Left colon (tissue), 2 donors: ENCODE measurements at regions not wholly inside any gene's neighbourhood (a gene's known extent, or its start where the extent isn't known, plus 50 kb on each side); places are given as distances from the start of the nearest gene placed in this dataset.
"Not testable (repeated sequence)": the region's sequence is repeated elsewhere in the genome, so short reads cannot be mapped to it uniquely, and the experiment has no call there.

Experiments
- ATAC-seq: fragments of 200-7000 bp; cut with Tn5 transposase; one replicate; pipeline ENCODE4 v1.9.1; 2020; ENCODE audit warnings: mild to moderate bottlenecking, moderate library complexity
- DNase-seq, 2 donors: peaks; one replicate each; pipeline ENCODE4 v3.0.0-alpha.2; 2020
- intact Hi-C, 2 donors: fragments of 100-400 bp; cut with DNase I in 1 of 2; cut with micrococcal nuclease in 1 of 2; formaldehyde crosslinking; loops; one replicate each; pipeline versions ENCODE4 v1.11.2 to v1.14.0; 2022; cut with DNase I, micrococcal nuclease
- donor health status: DM: no; HTN: no; CAD: no.
- donor health status: DM: yes; HTN: yes; CAD: no.

DNA sequence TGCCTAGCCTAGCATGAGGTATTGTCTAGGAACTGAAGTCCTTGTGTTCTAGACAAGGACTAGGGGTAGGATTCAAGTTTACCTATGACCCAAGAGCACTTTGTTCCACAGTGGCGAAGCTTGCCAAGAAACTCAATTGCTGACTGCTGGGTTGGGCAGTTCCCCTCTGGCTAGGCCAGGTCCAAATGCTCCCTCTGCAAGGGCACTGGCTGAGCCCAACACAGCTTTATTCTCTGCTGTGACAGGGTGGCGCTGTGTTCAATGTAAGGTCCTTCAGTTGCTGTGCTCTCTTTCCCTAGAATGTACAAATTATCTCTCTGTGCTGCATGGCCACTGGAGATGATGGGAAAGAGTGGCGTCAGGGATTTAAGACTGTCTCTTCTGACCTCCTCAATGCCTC, 950.8 kb downstream of the HACE1 start:
- intact Hi-C loops: no loop called here
- no peak for ATAC-seq
- DNase-seq: no peak

GRCh38 chr6:103895136-103895535, 964.6 kb downstream of the HACE1 start:
- no peak for ATAC-seq
- intact Hi-C loops: no loop called here
- no peak for DNase-seq

GRCh38 chr6:103893141-103893581, 966.6 kb downstream of the HACE1 start:
- intact Hi-C loops: no loop called here
- ATAC-seq: no peak
- no peak for DNase-seq

DNA sequence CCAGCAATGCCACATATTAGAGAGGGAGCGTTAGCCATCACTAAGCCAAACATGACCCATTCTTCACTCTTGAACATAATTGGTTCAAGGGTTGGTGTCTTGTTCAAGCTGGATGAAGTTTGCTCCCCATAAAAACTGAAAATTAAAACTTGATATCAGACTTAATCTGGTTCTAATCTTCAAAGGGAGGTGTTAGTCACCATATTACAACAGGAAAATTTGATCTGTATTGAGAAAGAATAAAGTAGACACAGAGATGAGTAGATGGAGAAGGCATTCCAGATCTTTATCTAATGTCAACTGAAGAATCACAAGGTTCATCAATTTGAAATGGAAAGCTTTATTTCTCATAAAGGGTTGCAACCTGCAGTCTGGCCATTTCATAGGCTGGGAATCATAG, 972.8 kb downstream of the HACE1 start:
- ATAC-seq (no peak), DNase-seq (no peak)
- intact Hi-C loops: no loop called here

GRCh38 chr6:103885446-103885845, 974.3 kb downstream of the HACE1 start:
- no peak for ATAC-seq
- intact Hi-C loops: no loop called here
- DNase-seq: no peak

- DNase-seq (no peak), ATAC-seq (no peak)
- intact Hi-C loops: no loop called here
These were observed 979.9 kb downstream of the HACE1 start for GRCh38 chr6:103879800-103880199.

- DNase-seq: no peak
- intact Hi-C loops: no loop called here
- no peak for ATAC-seq
These were observed 984.5 kb downstream of the HACE1 start for GRCh38 chr6:103875221-103875620.

DNA sequence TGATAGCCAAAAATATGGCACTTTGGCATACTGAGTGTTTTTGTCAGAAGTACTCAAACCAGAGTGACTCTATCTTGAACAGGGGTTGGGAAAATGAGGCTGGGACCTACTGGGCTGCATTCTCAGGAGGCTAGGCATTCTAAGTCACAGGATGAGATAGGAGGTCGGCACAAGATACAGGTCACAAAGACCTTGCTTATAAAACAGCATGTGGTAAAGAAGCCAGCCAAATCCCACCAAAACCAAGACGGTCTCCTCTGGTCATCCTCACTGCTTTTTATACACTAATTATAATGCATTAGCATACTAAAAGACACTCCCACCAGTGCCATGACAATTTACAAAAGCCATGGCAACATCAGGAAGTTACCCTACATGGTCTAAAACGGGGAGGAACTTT, 985.1 kb downstream of the HACE1 start:
- no peak for ATAC-seq

GRCh38 chr6:103872678-103873077, 987.0 kb downstream of the HACE1 start:
- intact Hi-C loops: no loop called here
- no peak for DNase-seq
- no peak for ATAC-seq

More for the DNA sequence above, 985.1 kb downstream of the HACE1 start:
- intact Hi-C loops: no loop called here
- no peak for DNase-seq

DNA sequence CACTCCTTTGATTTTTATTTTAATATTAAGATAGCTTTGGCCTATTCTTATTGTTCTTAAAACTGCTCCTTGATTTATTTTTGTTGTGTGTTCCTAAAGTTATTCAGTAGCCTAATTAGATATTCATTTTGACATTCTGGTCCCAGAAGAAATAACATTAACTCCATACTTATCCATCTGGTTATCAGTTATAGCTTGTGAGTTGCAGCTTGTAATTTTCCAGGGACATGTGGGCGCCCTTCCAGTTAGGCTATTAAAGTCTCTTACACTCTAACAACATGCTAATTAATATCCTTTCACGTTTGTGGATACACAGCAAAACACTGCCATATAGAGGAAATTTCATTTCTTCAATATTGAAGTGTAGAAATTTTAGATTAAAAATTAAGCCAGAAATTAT, 987.5 kb downstream of the HACE1 start:
- intact Hi-C loops: no loop called here
- ATAC-seq (no peak), DNase-seq (no peak)

DNA sequence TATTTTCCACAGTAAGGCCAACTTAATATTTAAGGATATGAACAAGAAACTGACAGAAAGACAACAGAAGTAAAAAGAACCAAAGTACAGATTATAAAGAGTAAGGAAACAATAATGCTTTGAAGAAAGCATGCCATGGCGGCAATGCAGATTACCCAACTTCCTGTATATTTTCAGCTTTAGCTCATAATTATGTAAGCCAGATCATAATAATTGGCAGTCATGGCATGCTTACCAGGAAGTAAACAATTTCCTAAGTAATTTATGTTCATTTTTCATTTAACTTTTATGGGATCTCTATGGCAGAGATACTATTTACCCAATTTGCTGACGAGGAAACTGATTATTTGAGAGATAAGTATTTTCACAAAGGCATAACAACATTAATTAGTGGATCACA, 988.7 kb downstream of the HACE1 start:
- intact Hi-C loops: no loop called here
- no peak for ATAC-seq
- DNase-seq: no peak

- intact Hi-C loops: no loop called here
- ATAC-seq (no peak), DNase-seq (no peak)
These were observed 997.4 kb downstream of the HACE1 start for GRCh38 chr6:103862297-103862696.

DNA sequence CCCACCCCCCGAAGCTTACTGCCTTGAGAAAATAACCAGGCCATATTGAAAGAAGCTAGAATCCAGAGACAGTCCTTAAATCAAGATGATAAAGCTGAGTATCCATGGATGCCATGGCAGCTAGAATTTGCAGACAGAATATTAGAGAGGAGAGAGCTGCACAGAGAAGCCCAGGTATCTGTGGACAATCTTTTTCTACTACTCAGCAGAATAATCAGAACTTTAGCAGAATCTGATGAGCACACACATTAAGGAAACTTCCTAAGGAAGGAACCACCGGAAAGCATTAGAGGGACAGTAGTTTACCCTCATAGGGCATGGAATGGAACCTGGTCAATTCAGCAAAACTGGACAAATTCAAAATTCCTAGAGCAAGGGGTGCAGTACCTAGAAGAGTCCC, 1001.7 kb downstream of the HACE1 start:
- DNase-seq (no peak), ATAC-seq (no peak)
- intact Hi-C loops: no loop called here

GRCh38 chr6:103855750-103856149, 1004.0 kb downstream of the HACE1 start:
- DNase-seq: no peak
- intact Hi-C loops: no loop called here
- ATAC-seq: no peak

GRCh38 chr6:103854059-103854458, 1005.7 kb downstream of the HACE1 start:
- DNase-seq: no peak
- intact Hi-C loops: no loop called here

DNA sequence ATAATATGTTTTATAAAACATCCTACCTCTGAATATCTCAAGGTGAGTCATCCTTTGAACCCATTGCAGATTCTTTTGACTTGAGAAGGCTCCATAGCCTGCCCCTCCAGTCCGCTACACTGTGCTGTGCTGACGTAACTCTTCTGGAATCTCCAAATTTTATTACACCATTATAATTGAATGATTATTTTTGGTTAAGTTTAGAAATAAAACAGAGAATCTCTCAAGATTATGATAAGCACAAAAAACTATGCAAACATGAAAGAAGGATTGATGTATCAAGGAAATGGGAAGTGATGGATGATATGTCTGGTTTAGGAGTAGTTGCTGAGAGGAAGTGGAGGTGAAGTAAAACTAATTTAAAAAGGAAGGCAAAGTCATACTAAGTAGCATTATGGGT, 1021.3 kb downstream of the HACE1 start:
- DNase-seq: no peak
- ATAC-seq: no peak
- intact Hi-C loops: no loop called here

More at GRCh38 chr6:103854059-103854458, 1005.7 kb downstream of the HACE1 start:
- ATAC-seq: no peak

DNA sequence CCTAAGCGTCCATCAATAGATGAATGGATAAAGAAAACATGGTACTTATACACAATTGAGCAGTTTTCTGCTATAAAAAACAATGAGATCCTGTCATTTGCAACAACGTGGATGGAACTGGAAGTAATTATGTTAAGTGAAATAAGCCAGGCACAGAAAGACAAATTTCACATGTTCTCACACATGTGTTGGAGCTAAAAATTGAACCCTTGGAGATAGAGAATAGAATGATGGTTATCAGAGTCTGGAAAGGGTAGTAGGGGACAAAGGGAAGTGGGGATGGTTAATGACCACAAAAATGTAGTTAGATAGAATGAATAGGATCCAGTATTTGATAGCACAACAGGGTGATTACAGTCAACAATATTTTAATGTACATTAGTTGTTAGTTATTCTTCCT, 1033.5 kb downstream of the HACE1 start:
- DNase-seq: no peak
- ATAC-seq: no peak
- intact Hi-C loops: no loop called here

GRCh38 chr6:103820148-103820547, 1039.6 kb downstream of the HACE1 start:
- intact Hi-C loops: no loop called here
- ATAC-seq: no peak
- no peak for DNase-seq

DNA sequence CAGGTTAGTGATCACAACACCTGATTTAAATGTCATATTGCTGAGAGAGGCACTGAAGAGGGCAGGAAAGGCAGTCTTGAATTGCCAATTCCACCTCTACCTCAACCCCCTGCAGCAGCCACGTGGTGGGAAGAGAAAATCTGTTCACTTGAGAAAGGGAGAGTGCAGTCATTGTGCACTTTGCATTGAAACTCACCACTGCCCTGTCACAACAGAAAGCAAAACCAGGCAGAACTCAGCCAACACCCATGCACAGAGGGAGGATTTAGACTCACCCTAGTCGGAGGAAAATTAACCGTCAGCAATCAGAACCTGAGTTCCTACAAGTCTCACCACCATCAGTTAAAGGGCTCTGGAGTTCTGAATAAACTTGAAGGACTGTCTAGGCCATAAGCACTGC, 1040.2 kb downstream of the HACE1 start:
- ATAC-seq: no peak
- intact Hi-C loops: no loop called here
- no peak for DNase-seq

DNA sequence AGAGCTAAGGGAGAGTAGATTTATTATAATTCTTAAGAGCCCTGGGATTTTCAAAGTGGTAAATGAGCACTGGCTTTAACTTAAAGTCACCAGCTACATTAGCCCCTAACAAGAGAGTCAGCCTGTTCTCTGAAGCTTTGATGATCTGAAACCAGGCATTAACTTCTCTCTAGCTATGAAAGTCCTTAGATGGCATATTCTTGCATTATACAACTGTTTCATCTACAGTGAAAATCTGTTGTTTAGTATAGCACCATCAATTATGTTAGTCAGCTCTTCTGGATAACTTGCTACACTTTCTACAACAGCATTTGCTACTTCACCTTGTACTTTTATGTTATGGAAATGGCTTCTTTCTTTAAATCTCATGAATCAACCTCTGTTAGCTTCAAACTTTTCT, 1046.7 kb downstream of the HACE1 start:
- ATAC-seq: no peak
- DNase-seq: no peak
- intact Hi-C loops: no loop called here

DNA sequence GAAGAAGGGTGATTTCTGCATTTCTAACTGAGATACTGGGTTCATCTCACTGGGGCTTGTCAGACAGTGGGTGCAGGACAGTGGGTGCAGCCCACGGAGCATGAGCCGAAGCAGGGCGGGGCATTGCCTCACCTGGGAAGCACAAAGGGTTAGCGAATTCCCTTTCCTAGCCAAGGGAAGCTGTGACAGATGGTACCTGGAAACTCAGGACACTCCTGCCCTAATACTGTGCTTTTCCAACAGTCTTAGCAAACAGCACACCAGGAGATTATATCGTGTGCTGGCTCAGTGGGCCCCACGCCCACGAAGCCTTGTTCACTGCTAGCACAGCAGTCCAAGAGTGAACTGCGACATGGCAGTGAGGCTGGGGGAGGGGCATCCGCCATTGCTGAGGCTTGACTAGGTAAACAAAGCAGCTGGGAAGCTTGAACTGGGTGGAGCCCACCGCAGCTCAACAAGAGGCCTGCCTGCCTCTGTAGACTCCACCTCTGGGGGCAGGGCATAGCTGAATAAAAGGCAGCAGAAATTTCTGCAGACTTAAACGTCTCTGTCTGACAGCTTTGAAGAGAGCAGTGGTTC, 1057.7 kb downstream of the HACE1 start:
- DNase-seq, intact Hi-C loops, ATAC-seq: not testable (repeated sequence)
